H9 (cell line): ENCODE measurements at regions not wholly inside any gene's neighbourhood (a gene's known extent, or its start where the extent isn't known, plus 50 kb on each side); places are given as distances from the start of the nearest gene placed in this dataset.

Source experiments
- DNase-seq: peaks from one replicate; pipeline ENCODE4 v3.0.0-alpha.2; 2017
- H2AFZ ChIP-seq: one replicate; pipeline ENCODE4 v1.6.1; 2013; ENCODE audit warnings: mild to moderate bottlenecking, low read length, control low read depth, moderate library complexity
- H2AK5ac ChIP-seq: 2 replicates; pipeline ENCODE4 v1.6.1; 2013; ENCODE audit warnings: low read length, control low read depth, mixed read lengths; ENCODE audit not compliant: insufficient read length
- H2BK120ac ChIP-seq: one replicate; pipeline ENCODE4 v1.6.1; 2013; ENCODE audit warnings: low read depth, mild to moderate bottlenecking, low read length, control low read depth, inconsistent platforms; ENCODE audit not compliant: poor library complexity, severe bottlenecking
- H2BK12ac ChIP-seq: 2 replicates; pipeline ENCODE4 v1.6.1; 2013; ENCODE audit warnings: low read length, control low read depth, mixed read lengths, low read depth; ENCODE audit not compliant: insufficient read length
- H2BK15ac ChIP-seq: 2 replicates; pipeline ENCODE4 v1.6.1; 2013; ENCODE audit warnings: low read depth, low read length, control low read depth
- H2BK20ac ChIP-seq: one replicate; pipeline ENCODE4 v1.6.1; 2013; ENCODE audit warnings: low read depth, mild to moderate bottlenecking, low read length, control low read depth, inconsistent platforms; ENCODE audit not compliant: poor library complexity, severe bottlenecking
- H2BK5ac ChIP-seq: 2 replicates; pipeline ENCODE4 v1.6.1; 2013; ENCODE audit warnings: low read length, control low read depth, mixed read lengths; ENCODE audit not compliant: insufficient read length
- H3K14ac ChIP-seq: 2 replicates; pipeline ENCODE4 v1.6.1; 2013; ENCODE audit warnings: low read length, control low read depth; ENCODE audit not compliant: insufficient read depth
- H3K18ac ChIP-seq: 2 replicates; pipeline ENCODE4 v1.6.1; 2013; ENCODE audit warnings: low read depth, mild to moderate bottlenecking, mixed read lengths, low read length, control low read depth; ENCODE audit not compliant: insufficient read length
- H3K23ac ChIP-seq: 2 replicates; pipeline ENCODE4 v1.6.1; 2013; ENCODE audit warnings: low read length, control low read depth, mixed read lengths, low read depth; ENCODE audit not compliant: insufficient read length
- H3K23me2 ChIP-seq: 2 replicates; pipeline ENCODE4 v1.6.1; 2013; ENCODE audit warnings: low read depth, mild to moderate bottlenecking, mixed read lengths, low read length, control low read depth; ENCODE audit not compliant: insufficient read length, poor library complexity, severe bottlenecking
- H3K27ac ChIP-seq: 2 replicates; pipeline ENCODE4 v1.5.1; 2013; ENCODE audit warnings: low read length, control low read depth, mixed read lengths, low read depth; ENCODE audit not compliant: insufficient read length
- H3K27me3 ChIP-seq: 2 replicates; pipeline ENCODE4 v1.6.1; 2013; ENCODE audit warnings: low read length, control low read depth, inconsistent platforms; ENCODE audit not compliant: insufficient read depth
- H3K4ac ChIP-seq: 2 replicates; pipeline ENCODE4 v1.6.1; 2013; ENCODE audit warnings: low read depth, mild to moderate bottlenecking, control low read depth, inconsistent platforms, low read length, moderate library complexity
- H3K4me1 ChIP-seq: 2 replicates; pipeline ENCODE4 v1.6.1; 2013; ENCODE audit warnings: low read length, control low read depth, inconsistent platforms; ENCODE audit not compliant: insufficient read depth
- H3K4me2 ChIP-seq: 2 replicates; pipeline ENCODE4 v1.6.1; 2013; ENCODE audit warnings: low read length, control low read depth, mixed read lengths; ENCODE audit not compliant: insufficient read length, insufficient read depth
- H3K56ac ChIP-seq: 2 replicates; pipeline ENCODE4 v1.6.1; 2013; ENCODE audit warnings: low read depth, mild to moderate bottlenecking, mixed read lengths, low read length, control low read depth; ENCODE audit not compliant: insufficient read length
- H3K79me1 ChIP-seq: 2 replicates; pipeline ENCODE4 v1.6.1; 2013; ENCODE audit warnings: low read depth, mild to moderate bottlenecking, moderate library complexity, low read length, control low read depth, inconsistent platforms; ENCODE audit not compliant: insufficient read depth, poor library complexity, severe bottlenecking
- H3K79me2 ChIP-seq: 2 replicates; pipeline ENCODE4 v1.6.1; 2013; ENCODE audit warnings: low read length, control low read depth, inconsistent platforms; ENCODE audit not compliant: insufficient read depth
- H3K9ac ChIP-seq: 2 replicates; pipeline ENCODE4 v1.6.1; 2013; ENCODE audit warnings: low read length, control low read depth, mixed read lengths; ENCODE audit not compliant: insufficient read length; ENCODE audit errors: extremely low read depth
- H3K9me3 ChIP-seq: one replicate; pipeline ENCODE4 v1.6.1; 2013; ENCODE audit warnings: low read depth, low read length, inconsistent platforms; ENCODE audit not compliant: control insufficient read depth
- H3T11ph ChIP-seq: one replicate; pipeline ENCODE4 v1.6.1; 2013; ENCODE audit warnings: mild to moderate bottlenecking, low read length, control low read depth, inconsistent platforms
- H4K20me1 ChIP-seq: one replicate; pipeline ENCODE4 v1.6.1; 2013; ENCODE audit not compliant: control insufficient read depth, insufficient read length, insufficient read depth
- H4K5ac ChIP-seq: 2 replicates; pipeline ENCODE4 v1.6.1; 2013; ENCODE audit warnings: low read depth, mild to moderate bottlenecking, mixed read lengths, low read length, control low read depth; ENCODE audit not compliant: insufficient read length
- H4K8ac ChIP-seq: replicated peaks from 2 replicates; pipeline ENCODE4 v1.6.1; 2013; ENCODE audit warnings: low read length, control low read depth, mixed read lengths, low read depth; ENCODE audit not compliant: insufficient read length
- H4K91ac ChIP-seq: 2 replicates; pipeline ENCODE4 v1.6.1; 2013; ENCODE audit warnings: low read depth, mild to moderate bottlenecking, moderate library complexity, mixed read lengths, low read length, control low read depth; ENCODE audit not compliant: insufficient read length
- H3K27ac Mint-ChIP-seq, 3 experiments: 2 replicates in 2 of 3; 3 replicates in 1 of 3; pipeline ENCODE4 v1.8.0; 2020 to 2021; ENCODE audit warnings: mixed read lengths in 3 of 3, mild to moderate bottlenecking in 1 of 3, moderate library complexity in 1 of 3
- H3K27me3 Mint-ChIP-seq: 2 replicates; pipeline ENCODE4 v1.8.0; 2021; ENCODE audit warnings: low read depth, mild to moderate bottlenecking, moderate library complexity, mixed read lengths
- H3K36me3 Mint-ChIP-seq, 3 experiments: 2 replicates in 2 of 3; 3 replicates in 1 of 3; pipeline ENCODE4 v1.8.0; 2020 to 2021; ENCODE audit warnings: low read depth in 3 of 3, mixed read lengths in 3 of 3; ENCODE audit not compliant: insufficient read depth in 1 of 3
- H3K4me1 Mint-ChIP-seq, 2 experiments: 2 replicates each; pipeline ENCODE4 v1.8.0; 2020; ENCODE audit warnings: mixed read lengths in 2 of 2
- H3K4me3 Mint-ChIP-seq, 2 experiments: 2 replicates in 1 of 2; 3 replicates in 1 of 2; pipeline ENCODE4 v1.8.0; 2020 to 2021; ENCODE audit warnings: mild to moderate bottlenecking in 2 of 2, mixed read lengths in 2 of 2, moderate library complexity in 1 of 2
- H3K9me3 Mint-ChIP-seq, 2 experiments: 2 replicates in 1 of 2; 3 replicates in 1 of 2; pipeline ENCODE4 v1.8.0; 2020; ENCODE audit warnings: mild to moderate bottlenecking in 2 of 2, mixed read lengths in 2 of 2, moderate library complexity in 1 of 2
- CTCF ChIP-seq: fragments of 200-600 bp; sonication (generic); conservative IDR thresholded peaks from 3 replicates; pipeline ENCODE4 v1.8.0; 2021; ENCODE audit warnings: antibody characterized with exemption, mild to moderate bottlenecking

- no peaks in the 10 kb centered on the region for H3K36me3 Mint-ChIP-seq
- H2BK15ac ChIP-seq, result no peak overlapping the region
- H2BK5ac ChIP-seq, result no peak overlapping the region
- H2BK20ac ChIP-seq, result no peak overlapping the region
- H3K9me3 ChIP-seq, result no peaks in the 10 kb centered on the region
- no peak overlapping the region for H2AK5ac ChIP-seq
- no peaks in the 10 kb centered on the region for H3K9me3 Mint-ChIP-seq
- no peak for TF ChIP-seq CTCF
- H3K23me2 ChIP-seq, result no peaks in the 10 kb centered on the region
- H2BK12ac ChIP-seq, result no peak overlapping the region
- H4K20me1 ChIP-seq, result no peaks in the 10 kb centered on the region
- no peak overlapping the region for H3K4ac ChIP-seq
- no peaks in the 10 kb centered on the region for H3K27me3 Mint-ChIP-seq
- peaks cover 4% of the 10 kb centered on the region; the same call in 1 of the 2 replicates for H3K4me1 ChIP-seq
- no peak for DNase-seq
- no peak overlapping the region for H3K18ac ChIP-seq
- H3K56ac ChIP-seq, result no peak overlapping the region
- no peak overlapping the region for H3K23ac ChIP-seq
- no peak overlapping the region for H4K8ac ChIP-seq
- H2AFZ ChIP-seq, result no peak overlapping the region
- H3K14ac ChIP-seq, result no peak overlapping the region
- no peak overlapping the region for H3T11ph ChIP-seq
- H3K79me2 ChIP-seq, result no peaks in the 10 kb centered on the region
- no peak overlapping the region for H2BK120ac ChIP-seq
- H3K27ac ChIP-seq, result no peak overlapping the region
- no peaks in the 10 kb centered on the region for H3K27me3 ChIP-seq
- H4K5ac ChIP-seq, result no peak overlapping the region
- H3K4me1 Mint-ChIP-seq, result peaks cover 28 to 31% of the 10 kb centered on the region in 2 experiments
- no peak overlapping the region for H4K91ac ChIP-seq
- H3K9ac ChIP-seq, result no peak overlapping the region
- no peaks in the 10 kb centered on the region for H3K79me1 ChIP-seq
- no peak overlapping the region for H3K4me2 ChIP-seq
- no peak overlapping the region for H3K4me3 Mint-ChIP-seq
- H3K27ac Mint-ChIP-seq, result 0 out of 7 replicates have a peak overlapping the region, but pooled peaks of 1 of the 3 experiments have one; percentile 63
Measured at GRCh38 chr6:100235631-100236030, 229.1 kb downstream of the SIM1 start.
